GM12872 (cell line): ENCODE measurements at regions not wholly inside any gene's neighbourhood (a gene's known extent, or its start where the extent isn't known, plus 50 kb on each side); places are given as distances from the start of the nearest gene placed in this dataset.
A peak's percentile ranks its signal among the peaks of the same experiment; 100 is the strongest.

ENCODE experiments used
- CTCF ChIP-seq: IDR thresholded peaks from 3 replicates; pipeline ENCODE4 v1.5.1; 2011; ENCODE audit warnings: low read depth, mild to moderate bottlenecking, low read length, moderate library complexity; ENCODE audit not compliant: insufficient read depth

DNA sequence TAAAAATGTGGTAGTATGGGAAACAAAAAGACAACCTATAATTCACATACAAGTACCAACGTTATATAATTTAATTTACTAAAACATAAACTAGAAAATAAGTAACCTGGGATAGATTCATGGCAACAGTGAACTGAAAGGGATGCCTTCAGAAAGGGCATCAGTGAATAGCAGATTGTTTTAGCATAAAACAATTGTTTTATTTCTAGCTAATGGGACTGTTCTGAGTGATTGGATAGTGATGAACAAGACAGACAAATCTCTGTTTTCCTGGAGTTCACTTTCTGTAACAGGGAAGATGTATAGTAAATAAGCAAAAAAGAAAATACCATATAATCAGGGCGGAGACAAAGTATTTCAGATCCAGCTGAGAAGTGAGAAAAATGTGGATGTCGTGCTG lies 379.1 kb upstream of the SPOCK3 start:
- no peak for TF ChIP-seq CTCF

GRCh38 chr4:167614866-167615265 lies 380.6 kb upstream of the SPOCK3 start:
- TF ChIP-seq CTCF, result no peak

DNA sequence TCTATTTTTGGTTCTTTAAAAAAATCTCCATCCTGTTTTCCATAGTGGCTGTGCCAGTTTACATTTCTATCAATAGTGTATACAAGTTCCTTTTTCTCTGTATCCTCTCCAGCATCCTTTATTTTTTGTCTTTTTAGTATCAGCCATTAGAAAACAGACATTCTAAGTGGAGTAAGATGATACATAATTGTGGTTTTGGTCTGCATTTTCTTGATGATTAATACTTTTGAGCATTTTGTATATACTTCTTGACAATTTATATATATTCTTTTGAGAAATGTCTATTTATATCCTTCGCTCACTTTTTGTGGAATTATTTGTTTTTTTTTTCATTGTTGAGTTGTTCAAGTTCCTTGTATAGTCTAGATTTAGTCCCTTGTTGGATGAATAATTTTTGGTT lies 382.2 kb upstream of the SPOCK3 start:
- no peak for TF ChIP-seq CTCF

GRCh38 chr4:167622481-167623240 lies 388.4 kb upstream of the SPOCK3 start:
- peak; percentile 86 for TF ChIP-seq CTCF

GRCh38 chr4:167623241-167623572 lies 388.9 kb upstream of the SPOCK3 start:
- TF ChIP-seq CTCF, result no peak

- TF ChIP-seq CTCF, result no peak
Observed at GRCh38 chr4:167629272-167629671, 395.0 kb upstream of the SPOCK3 start.

DNA sequence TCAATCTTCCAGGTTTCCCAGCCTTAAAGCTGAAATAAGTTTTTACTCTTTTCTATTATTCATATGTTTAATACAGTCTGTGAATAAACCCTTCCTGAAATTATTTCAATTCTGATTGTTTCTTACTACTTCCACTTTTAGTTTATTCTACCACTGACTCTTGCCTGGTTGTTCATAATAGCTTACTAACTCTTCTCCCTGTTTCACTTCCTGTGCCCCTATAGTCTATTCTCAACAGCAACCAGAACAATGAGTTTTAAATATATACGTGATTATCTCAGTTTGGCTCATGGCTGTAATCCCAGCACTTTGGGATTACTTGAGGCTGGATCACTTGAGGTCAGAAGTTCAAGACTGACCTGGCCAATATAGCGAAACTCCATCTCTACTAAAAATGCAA lies 408.0 kb upstream of the SPOCK3 start:
- TF ChIP-seq CTCF, result no peak
